SW480 (cell line): ENCODE measurements at regions not wholly inside any gene's neighbourhood (a gene's known extent, or its start where the extent isn't known, plus 50 kb on each side); places are given as distances from the start of the nearest gene placed in this dataset.

Experiments
- DNase-seq: peaks from one replicate; pipeline ENCODE4 v3.0.0-alpha.2; 2016; ENCODE audit warnings: low spot score

- DNase-seq, result no peak
These were observed 353.9 kb downstream of the LMO4 start for GRCh38 chr1:87682565-87682964.

GRCh38 chr1:87683196-87683956, 354.7 kb downstream of the LMO4 start:
- DNase-seq, result no peak

- DNase-seq, result no peak
These were observed 355.5 kb downstream of the LMO4 start for GRCh38 chr1:87684194-87684593.

GRCh38 chr1:87684713-87685205, 356.1 kb downstream of the LMO4 start:
- DNase-seq, result peak; percentile 58

- DNase-seq, result peak; percentile 4
These were observed 356.8 kb downstream of the LMO4 start for GRCh38 chr1:87685311-87686135.

- no peak for DNase-seq
These were observed 357.4 kb downstream of the LMO4 start for GRCh38 chr1:87686136-87686495.

GRCh38 chr1:87686671-87687070, 358.0 kb downstream of the LMO4 start:
- no peak for DNase-seq

- no peak for DNase-seq
These were observed 359.5 kb downstream of the LMO4 start for GRCh38 chr1:87688136-87688535.

GRCh38 chr1:87689487-87689886, 360.8 kb downstream of the LMO4 start:
- no peak for DNase-seq

- no peak for DNase-seq
These were observed 367.8 kb downstream of the LMO4 start for GRCh38 chr1:87696483-87696882.

GRCh38 chr1:87702455-87702854, 373.8 kb downstream of the LMO4 start:
- no peak for DNase-seq

GRCh38 chr1:87705233-87705632, 376.6 kb downstream of the LMO4 start:
- DNase-seq, result no peak

GRCh38 chr1:87706203-87706602, 377.5 kb downstream of the LMO4 start:
- no peak for DNase-seq

GRCh38 chr1:87706779-87707228, 378.1 kb downstream of the LMO4 start:
- no peak for DNase-seq

GRCh38 chr1:87707411-87707810, 378.7 kb downstream of the LMO4 start:
- DNase-seq, result no peak

- no peak for DNase-seq
These were observed 383.8 kb downstream of the LMO4 start for GRCh38 chr1:87712261-87713010.

GRCh38 chr1:87714278-87714677, 385.6 kb downstream of the LMO4 start:
- no peak for DNase-seq

- no peak for DNase-seq
These were observed 386.4 kb downstream of the LMO4 start for GRCh38 chr1:87715052-87715451.

- DNase-seq, result no peak
These were observed 386.8 kb downstream of the LMO4 start for GRCh38 chr1:87715471-87715870.

GRCh38 chr1:87717157-87717670, 388.5 kb downstream of the LMO4 start:
- DNase-seq, result no peak

- no peak for DNase-seq
These were observed 389.7 kb downstream of the LMO4 start for GRCh38 chr1:87718241-87718950.

GRCh38 chr1:87719658-87720057, 391.0 kb downstream of the LMO4 start:
- DNase-seq, result no peak
